GM19035 (cell line): ENCODE measurements at regions not wholly inside any gene's neighbourhood (a gene's known extent, or its start where the extent isn't known, plus 50 kb on each side); places are given as distances from the start of the nearest gene placed in this dataset.

Experiments
- ATAC-seq: cut with Tn5 transposase; IDR thresholded peaks from one replicate; pipeline ENCODE4 v1.9.1; 2021; ENCODE audit not compliant: unreplicated experiment

DNA sequence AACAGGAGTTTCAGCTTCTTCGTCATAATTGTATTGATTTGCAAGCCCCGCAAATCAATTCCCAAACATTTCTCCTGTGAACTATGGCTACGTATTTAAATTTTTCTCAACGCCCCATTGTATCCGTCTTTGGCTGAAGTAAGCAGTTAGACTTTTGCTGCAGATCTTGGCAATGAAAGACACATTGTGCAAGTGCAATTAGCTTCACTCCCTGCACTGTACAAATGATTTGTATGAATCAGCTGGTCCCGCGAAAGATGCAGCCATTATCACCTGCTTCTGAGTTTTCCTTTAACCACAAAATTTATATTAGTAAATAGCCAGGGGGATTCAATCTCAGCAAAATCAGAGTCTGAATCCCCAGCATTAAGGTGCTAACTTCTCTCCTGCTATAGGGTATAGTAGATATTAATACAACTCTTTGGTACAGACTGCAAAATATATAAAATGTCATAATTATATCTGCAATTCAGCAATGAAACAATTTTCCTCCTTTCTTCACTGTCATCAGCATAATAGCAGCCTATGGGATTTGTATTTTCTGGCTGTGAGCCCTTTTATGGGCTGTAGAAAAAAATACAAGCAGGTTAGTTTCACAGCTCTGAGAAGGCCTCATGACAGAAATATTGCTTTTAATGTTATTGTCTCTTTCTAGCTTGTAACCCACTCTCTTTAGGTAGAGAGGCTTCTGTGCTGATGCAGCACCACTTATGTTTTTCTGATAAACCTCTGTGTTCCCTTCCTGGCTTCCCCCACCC is 68.4 kb upstream of the SMARCA2 start:
- no peak for ATAC-seq

DNA sequence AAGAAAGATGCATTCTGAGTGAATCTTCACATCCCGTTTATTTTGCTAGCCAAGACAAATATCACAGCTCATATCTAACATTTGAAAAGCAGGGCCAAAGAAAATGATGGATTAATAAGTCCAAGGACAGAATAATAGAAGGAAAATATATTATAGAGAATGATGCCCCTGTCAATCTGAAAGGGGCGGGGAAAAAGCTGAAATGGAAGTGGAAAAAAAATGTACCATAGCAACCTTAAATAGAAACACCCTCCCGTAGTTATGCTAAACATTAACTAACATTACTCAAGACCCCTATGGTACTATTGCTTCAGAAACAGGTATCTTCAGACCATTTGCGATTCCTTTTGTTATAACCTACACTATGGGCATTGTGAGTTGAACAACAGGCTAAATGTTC is 67.7 kb upstream of the SMARCA2 start:
- no peak for ATAC-seq

DNA sequence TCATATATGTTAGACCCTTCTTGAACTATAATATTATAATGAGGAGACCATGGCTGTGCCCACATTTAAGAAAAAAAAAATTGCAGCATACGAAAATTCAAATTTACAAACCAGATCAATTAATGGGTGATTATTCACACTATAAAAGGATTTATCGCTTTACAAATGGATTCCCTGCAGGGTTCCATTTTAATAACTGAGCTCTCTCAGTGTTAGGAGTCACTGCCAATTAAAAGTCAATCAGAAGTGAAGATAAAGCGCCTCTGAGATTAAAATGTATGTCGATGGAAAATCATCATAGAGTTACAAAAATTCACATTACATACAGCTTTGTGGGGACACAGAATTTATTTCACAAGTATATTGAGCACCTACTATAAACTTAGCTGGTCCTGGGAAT is 66.6 kb upstream of the SMARCA2 start:
- no peak for ATAC-seq

DNA sequence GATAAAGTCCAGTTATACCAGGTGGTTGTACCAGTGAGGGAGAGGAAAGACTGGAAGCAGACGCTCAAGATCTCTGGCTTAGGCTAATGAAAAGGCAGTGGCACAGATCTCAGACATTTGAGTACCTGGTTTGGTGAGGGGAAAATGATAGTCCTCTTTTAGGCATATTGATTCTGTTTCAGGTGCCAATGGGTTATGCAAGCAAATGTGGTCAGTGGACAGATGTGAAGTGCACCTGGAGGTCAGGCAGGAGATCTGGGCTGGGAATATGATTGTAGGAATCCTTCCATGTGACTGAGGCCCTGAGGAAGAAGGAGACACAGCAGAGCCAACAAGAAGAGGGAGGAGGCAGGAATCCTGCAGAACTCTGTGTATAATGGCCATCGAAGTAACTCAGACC is 63.7 kb upstream of the SMARCA2 start:
- no peak for ATAC-seq

DNA sequence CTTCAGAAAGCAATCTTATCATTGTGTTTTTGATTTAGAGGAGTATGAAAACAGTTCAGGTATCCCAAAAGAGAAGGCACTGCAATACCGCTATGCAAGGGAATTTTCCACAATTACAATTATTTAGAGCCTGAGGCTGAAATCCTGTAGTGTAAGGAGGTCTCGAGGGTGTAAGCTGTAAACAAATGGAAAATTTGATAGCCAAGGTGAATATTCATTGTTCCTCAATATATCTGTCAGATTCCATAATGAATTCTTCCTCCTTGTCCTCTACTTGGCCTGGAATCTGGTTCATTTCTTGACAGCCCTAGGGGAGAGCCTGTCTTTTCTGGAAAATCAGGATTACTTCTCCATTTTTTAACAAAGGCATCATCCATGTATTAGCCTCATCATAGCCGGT is 63.1 kb upstream of the SMARCA2 start:
- ATAC-seq = no peak

DNA sequence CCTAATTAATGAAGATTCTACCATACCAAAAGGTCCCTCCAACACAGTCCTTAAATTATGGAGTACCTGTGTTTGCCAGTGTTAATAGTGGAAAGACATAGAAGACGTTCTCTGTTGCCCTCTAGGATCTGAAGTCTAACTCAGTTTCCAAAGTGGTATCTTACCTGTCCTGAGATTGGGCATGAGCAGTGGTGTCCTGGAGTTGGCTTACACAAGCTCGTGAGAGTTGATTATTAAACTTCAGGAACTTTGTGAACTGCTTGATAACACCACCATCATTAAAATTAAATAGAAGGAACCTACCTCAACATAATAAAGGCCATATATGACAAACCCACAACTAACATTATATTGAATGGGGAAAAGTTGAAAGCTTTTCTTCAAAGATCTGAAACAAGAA is 60.9 kb upstream of the SMARCA2 start:
- ATAC-seq = no peak

DNA sequence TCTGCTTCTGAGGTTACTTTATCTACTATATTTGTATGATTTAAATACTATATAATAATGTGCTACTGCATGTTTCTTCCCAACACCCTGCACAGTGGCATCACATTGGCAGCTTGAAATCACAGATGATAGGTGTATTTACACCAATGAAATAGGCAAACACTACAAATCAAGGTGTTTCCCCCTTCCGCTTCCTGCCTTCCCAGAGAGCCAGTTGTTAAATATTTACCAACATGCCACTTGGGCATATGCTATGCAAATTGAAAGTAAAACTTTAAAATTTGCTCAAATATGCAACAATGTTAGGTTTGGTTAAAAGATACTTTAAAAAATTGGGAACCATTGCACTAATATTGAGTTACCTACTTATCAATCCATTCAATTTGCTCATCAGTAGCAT is 58.2 kb upstream of the SMARCA2 start:
- no peak for ATAC-seq

DNA sequence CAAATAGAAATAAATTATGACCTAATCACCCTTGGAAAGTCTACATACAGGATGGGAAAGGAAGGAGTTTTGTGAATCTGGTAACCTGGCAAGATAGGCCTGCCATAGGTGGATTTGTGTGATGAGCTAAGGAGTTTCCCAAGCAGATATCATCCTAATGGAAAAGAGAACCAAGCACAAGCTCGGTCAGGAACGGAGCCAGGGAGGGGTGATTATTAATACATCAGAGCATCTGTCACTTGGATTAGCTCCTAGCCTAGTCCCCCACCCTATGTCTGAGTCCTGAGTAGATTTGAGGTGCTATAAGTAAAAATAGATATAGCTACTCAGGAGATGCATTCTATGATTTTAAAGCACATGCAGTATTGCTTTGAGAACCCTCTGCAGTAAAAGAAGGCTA is 57.3 kb upstream of the SMARCA2 start:
- ATAC-seq = no peak

DNA sequence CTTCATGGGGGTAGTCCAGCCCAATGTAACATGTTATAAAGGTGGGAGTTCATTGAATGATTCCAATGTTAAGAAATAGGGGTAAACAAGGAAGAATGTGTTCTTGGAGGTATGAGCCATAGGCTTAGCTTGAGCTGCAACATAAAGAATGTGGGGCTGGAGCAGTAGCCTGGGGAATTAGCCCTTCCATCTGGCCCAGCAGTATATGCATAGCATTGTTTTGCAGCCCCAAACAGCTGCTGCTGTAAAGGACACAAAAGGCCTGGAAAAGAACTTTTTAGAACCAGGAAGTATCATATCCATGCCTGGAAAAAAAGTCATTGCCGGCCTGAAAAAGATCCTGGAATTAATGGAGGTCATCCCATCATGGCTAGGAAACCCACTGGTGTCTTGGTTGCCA is 55.8 kb upstream of the SMARCA2 start:
- no peak for ATAC-seq

DNA sequence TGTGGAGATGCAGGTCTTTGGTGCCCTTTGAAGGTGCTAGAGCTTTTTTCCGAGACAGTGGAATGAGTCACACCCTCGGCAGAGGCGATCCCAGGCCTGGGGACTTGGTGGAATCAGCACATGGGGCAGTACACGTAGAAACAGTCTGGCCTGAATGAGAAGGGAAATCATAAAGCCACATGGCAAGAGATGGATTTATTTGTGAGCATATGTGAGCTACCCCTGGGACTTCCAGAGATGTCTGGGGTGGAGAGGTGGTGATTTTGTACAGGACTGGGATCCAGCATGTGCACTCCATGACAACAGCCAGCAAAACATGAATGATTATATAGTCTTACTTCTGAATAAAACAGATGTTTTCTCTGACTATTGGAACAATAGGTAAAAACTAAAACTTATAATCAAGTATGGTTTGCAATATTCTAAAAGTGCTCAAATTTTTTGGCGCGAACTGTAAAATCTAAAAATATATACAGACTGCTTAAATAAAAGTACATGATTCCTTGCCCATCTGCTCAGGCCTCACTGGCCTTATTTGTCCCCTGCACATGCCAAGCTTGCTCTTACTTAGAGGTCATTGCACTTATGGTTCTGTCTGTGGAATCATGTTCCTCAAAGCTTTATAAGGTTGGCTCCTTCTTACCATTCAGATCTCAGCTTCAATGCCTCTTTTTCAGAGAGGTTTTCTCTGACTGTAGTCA is 54.7 kb upstream of the SMARCA2 start:
- ATAC-seq = no peak

DNA sequence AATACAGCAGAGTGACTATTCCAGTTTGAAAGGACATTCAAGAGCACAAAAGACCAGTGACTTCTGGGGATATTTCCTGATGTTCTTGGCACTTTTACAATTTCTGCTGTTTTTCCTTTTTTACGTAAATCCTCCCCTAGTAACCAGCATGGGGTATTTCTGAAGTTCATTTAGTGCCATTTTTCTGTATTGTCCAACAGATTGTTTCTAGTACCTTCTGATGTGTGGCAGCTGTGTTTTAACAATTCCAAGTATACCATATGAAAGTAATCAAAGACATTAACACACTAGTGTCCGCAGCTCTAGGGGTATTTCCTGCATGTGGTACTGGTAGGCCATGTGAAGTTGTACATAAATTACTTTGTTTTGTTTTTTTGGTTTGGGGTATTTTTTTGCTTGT is 53.0 kb upstream of the SMARCA2 start:
- no peak for ATAC-seq

DNA sequence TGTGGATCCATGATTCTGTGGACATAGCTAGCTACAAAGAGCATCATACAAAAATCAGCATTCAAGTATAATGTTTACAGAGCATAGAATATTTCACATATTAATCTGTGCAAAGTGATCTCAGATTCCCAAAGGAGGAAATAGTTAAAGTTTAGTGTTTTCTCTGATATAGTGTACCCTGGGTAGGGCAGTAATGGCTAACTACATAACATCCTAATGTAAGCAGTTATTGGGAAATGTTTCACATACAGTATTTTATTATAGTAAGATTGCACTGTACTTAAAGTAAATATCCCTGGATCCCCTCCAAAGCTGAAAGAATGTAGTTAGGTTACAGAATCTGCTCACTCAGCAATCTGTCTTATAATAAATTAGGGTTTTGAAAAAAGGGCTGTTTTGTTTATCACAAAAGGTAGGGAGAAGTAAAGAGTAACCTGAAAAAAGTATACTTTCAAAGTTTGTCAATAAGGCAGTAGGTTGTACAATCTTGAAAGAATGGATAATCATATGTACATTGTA is 52.5 kb upstream of the SMARCA2 start:
- no peak for ATAC-seq

DNA sequence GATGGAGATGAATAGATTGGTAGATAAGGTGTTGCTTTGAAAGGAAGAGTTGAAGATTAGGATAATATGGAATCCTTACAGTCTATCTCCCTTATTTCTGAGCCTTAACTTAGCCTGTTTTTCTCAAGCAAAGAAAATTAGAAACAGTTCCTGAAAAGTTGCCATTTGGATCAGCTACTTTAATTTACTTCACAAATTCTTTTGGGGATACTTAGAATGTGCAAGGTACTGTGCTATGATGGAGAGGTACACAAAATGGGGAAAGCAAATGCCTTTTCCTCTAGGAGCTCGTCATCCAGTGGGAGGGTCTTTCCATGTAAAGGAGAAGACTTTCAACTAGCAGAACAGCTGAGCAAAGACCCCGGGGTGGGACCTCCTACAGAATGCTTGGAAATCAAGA is 51.1 kb upstream of the SMARCA2 start:
- ATAC-seq = no peak
